SK-N-MC (cell line): ENCODE measurements at regions not wholly inside any gene's neighbourhood (a gene's known extent, or its start where the extent isn't known, plus 50 kb on each side); places are given as distances from the start of the nearest gene placed in this dataset.

ENCODE experiments used
- EZH2 ChIP-seq: fragments of 200-600 bp; sonication (generic); IDR thresholded peaks from one replicate; pipeline ENCODE4 v1.6.1; 2017; ENCODE audit warnings: antibody characterized with exemption
- FOXP2 ChIP-seq: optimal IDR thresholded peaks from 2 replicates; pipeline ENCODE3; 2011; ENCODE audit warnings: mild to moderate bottlenecking, moderate library complexity; ENCODE audit not compliant: insufficient read depth; ENCODE audit errors: extremely low read length, control extremely low read depth
- POLR2AphosphoS5 ChIP-seq: IDR thresholded peaks from 2 replicates; pipeline ENCODE4 v1.6.1; 2012; ENCODE audit warnings: mild to moderate bottlenecking, low read depth, low read length, borderline replicate concordance

DNA sequence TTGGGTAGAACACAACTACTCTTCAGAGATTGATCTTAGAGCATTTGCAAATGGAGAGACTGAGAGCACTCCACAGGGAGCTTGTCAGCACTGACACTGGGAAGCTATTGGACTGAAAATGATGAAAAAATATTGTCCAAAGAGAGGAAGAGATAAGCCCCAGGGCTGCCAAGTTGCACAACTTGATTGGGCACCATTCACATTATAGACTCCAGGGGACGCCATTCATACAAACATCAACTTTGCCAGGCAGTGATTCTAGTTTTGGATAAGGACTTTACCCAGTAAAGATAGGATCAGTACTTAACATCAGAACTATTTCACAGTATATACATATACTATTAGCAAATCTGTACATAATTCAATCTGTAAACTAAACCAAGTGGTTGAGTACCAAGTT is 79.6 kb upstream of the MYCN start:
- TF ChIP-seq POLR2AphosphoS5 (no peak), EZH2 (no peak), FOXP2 (no peak)
